ENCODE measurements at regions not wholly inside any gene's neighbourhood (a gene's known extent, or its start where the extent isn't known, plus 50 kb on each side); places are given as distances from the start of the nearest gene placed in this dataset.

DNA sequence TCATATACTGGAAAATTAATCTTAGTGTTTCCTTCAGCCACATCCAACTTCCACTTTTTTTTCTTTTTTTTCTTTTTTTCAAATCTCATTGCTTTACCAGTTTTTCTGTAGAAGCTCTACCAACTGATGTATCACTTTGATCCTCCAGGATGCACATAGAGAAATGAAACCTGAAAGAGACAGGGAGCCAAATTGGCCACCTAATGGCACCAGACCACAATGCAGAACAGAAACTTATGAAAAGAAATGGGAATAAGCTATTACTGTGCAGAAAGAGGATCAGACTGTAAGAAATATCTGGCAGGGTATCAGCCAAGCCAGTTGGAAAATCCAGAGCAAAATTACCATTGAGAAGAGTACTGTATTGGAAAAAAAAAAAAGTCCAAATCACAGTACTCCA, 1514.2 kb downstream of the MRPL39 start:
- Histone ChIP-seq H3K79me2 (ENCODE audit: control insufficient read depth, insufficient read depth, low read length) (no peaks in the 10 kb centered on the region), H4K20me1 (ENCODE audit: control insufficient read depth, insufficient read depth, low read length, poor library complexity, severe bottlenecking) (no peaks in the 10 kb centered on the region), H3K9ac (ENCODE audit: low read length) (no peak overlapping the region), H3K27ac (ENCODE audit: low read length in 2 of 2) (no peak overlapping the region), H3K27me3 (replicated peaks in 1 of 4; ENCODE audit: control extremely low read depth in 1 of 4, control insufficient read depth in 3 of 4, insufficient read depth in 4 of 4, low read length in 3 of 4) (no peaks in the 10 kb centered on the region), H3K4me2 (replicated peaks; ENCODE audit: low read depth, low read length, poor library complexity, severe bottlenecking) (no peak overlapping the region), H3K4me3 (ENCODE audit: control extremely low read depth in 1 of 5, extremely low read depth in 1 of 5, insufficient read depth in 1 of 5, low read depth in 2 of 5, low read length in 4 of 5) (no peak overlapping the region), H3K9me3 (ENCODE audit: control extremely low read depth in 1 of 3, control insufficient read depth in 2 of 3, insufficient read depth in 1 of 3, low read length in 2 of 3) (no peaks in the 10 kb centered on the region), H3K4me1 (ENCODE audit: control insufficient read depth in 2 of 2, insufficient read depth in 2 of 2, low read length in 2 of 2) (peaks cover 5 to 9% of the 10 kb centered on the region in 2 donors), H3K36me3 (replicated peaks in 1 of 2; ENCODE audit: control extremely low read depth in 1 of 2, control insufficient read depth in 1 of 2, extremely low read depth in 1 of 2, insufficient read depth in 2 of 2, low read length in 1 of 2) (no peaks in the 10 kb centered on the region), H2AFZ (ENCODE audit: insufficient read depth, low read depth, low read length, poor library complexity, severe bottlenecking) (no peak overlapping the region)
- no peak overlapping the region for H3K27ac Mint-ChIP-seq
- TF ChIP-seq, protein P1, sequence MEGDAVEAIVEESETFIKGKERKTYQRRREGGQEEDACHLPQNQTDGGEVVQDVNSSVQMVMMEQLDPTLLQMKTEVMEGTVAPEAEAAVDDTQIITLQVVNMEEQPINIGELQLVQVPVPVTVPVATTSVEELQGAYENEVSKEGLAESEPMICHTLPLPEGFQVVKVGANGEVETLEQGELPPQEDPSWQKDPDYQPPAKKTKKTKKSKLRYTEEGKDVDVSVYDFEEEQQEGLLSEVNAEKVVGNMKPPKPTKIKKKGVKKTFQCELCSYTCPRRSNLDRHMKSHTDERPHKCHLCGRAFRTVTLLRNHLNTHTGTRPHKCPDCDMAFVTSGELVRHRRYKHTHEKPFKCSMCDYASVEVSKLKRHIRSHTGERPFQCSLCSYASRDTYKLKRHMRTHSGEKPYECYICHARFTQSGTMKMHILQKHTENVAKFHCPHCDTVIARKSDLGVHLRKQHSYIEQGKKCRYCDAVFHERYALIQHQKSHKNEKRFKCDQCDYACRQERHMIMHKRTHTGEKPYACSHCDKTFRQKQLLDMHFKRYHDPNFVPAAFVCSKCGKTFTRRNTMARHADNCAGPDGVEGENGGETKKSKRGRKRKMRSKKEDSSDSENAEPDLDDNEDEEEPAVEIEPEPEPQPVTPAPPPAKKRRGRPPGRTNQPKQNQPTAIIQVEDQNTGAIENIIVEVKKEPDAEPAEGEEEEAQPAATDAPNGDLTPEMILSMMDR (IDR thresholded peaks at IDR 0.05), result no peak
- TF ChIP-seq EZH2 (IDR thresholded peaks at IDR 0.05; ENCODE audit: borderline replicate concordance, insufficient read depth, low read depth, low read length, poor library complexity, severe bottlenecking), result no peak
- intact Hi-C loops (cut with micrococcal nuclease), result no loop called here
- ATAC-seq (ENCODE audit: low read depth) (no peak), DNase-seq (peak; percentile 27)
- no peak overlapping the region for H3K4me3 Mint-ChIP-seq
- CTCF ChIA-PET, result no interaction called here
- POLR2A ChIA-PET, result no interaction called here
- no peaks in the 10 kb centered on the region for H3K4me1 Mint-ChIP-seq
- no peaks in the 10 kb centered on the region for H3K9me3 Mint-ChIP-seq (ENCODE audit: insufficient read depth)
- H3K27me3 Mint-ChIP-seq, result no peaks in the 10 kb centered on the region

DNA sequence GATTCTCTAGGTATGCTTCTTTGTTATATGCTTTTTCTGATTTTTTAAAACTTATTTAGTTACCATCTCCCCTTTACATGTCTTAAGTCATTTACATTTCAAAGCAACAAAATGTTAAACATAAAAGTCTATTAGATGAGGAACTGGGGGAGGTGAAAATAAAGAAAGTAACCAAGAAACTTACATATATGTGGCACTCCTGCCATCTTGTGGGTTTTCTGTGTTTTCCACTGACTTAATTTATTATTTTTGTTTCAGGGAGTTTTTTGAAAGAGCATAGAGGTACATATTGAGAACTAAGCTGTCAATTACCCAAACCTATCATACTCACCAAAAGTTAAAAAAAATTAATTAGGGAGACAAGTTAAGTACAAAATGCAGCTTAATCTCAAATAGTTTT, 1531.1 kb downstream of the MRPL39 start:
- POLR2A ChIA-PET, result no interaction called here
- Histone ChIP-seq H3K9me3 (ENCODE audit: control extremely low read depth in 1 of 3, control insufficient read depth in 2 of 3, insufficient read depth in 1 of 3, low read length in 2 of 3) (peaks cover 0 to 17% (median 16%) of the 10 kb centered on the region in 3 donors), H4K20me1 (ENCODE audit: control insufficient read depth, insufficient read depth, low read length, poor library complexity, severe bottlenecking) (no peaks in the 10 kb centered on the region), H3K27ac (ENCODE audit: low read length in 2 of 2) (no peak overlapping the region), H2AFZ (ENCODE audit: insufficient read depth, low read depth, low read length, poor library complexity, severe bottlenecking) (no peak overlapping the region), H3K4me1 (ENCODE audit: control insufficient read depth in 2 of 2, insufficient read depth in 2 of 2, low read length in 2 of 2) (peaks cover 0 to 14% of the 10 kb centered on the region in 2 donors), H3K9ac (ENCODE audit: low read length) (no peak overlapping the region), H3K4me3 (ENCODE audit: control extremely low read depth in 1 of 5, extremely low read depth in 1 of 5, insufficient read depth in 1 of 5, low read depth in 2 of 5, low read length in 4 of 5) (no peak overlapping the region), H3K27me3 (replicated peaks in 1 of 4; ENCODE audit: control extremely low read depth in 1 of 4, control insufficient read depth in 3 of 4, insufficient read depth in 4 of 4, low read length in 3 of 4) (no peaks in the 10 kb centered on the region), H3K4me2 (replicated peaks; ENCODE audit: low read depth, low read length, poor library complexity, severe bottlenecking) (no peak overlapping the region), H3K36me3 (replicated peaks in 1 of 2; ENCODE audit: control extremely low read depth in 1 of 2, control insufficient read depth in 1 of 2, extremely low read depth in 1 of 2, insufficient read depth in 2 of 2, low read length in 1 of 2) (no peaks in the 10 kb centered on the region), H3K79me2 (ENCODE audit: control insufficient read depth, insufficient read depth, low read length) (no peaks in the 10 kb centered on the region)
- Mint-ChIP-seq H3K27ac (no peak overlapping the region), H3K4me3 (no peak overlapping the region), H3K9me3 (ENCODE audit: insufficient read depth) (peaks cover 11% of the 10 kb centered on the region), H3K4me1 (peaks cover 15% of the 10 kb centered on the region), H3K27me3 (no peaks in the 10 kb centered on the region)
- no peak for ATAC-seq (ENCODE audit: low read depth)
- intact Hi-C loops (cut with micrococcal nuclease), result no loop called here
- peak; percentile 67 for DNase-seq
- TF ChIP-seq EZH2 (IDR thresholded peaks at IDR 0.05; ENCODE audit: borderline replicate concordance, insufficient read depth, low read depth, low read length, poor library complexity, severe bottlenecking), result no peak
- TF ChIP-seq, protein P1 (IDR thresholded peaks at IDR 0.05), result peak; percentile 68
- CTCF ChIA-PET, result interaction anchor here (1.4 to 3.1 kb wide), 5 partner anchors 21 to 223 kb away, joined by 3 to 12 read pairs (median 6); no protein-coding TSS in a partner anchor

All from B cell (primary cell).